ENCODE measurements at regions not wholly inside any gene's neighbourhood (a gene's known extent, or its start where the extent isn't known, plus 50 kb on each side); places are given as distances from the start of the nearest gene placed in this dataset.

DNA sequence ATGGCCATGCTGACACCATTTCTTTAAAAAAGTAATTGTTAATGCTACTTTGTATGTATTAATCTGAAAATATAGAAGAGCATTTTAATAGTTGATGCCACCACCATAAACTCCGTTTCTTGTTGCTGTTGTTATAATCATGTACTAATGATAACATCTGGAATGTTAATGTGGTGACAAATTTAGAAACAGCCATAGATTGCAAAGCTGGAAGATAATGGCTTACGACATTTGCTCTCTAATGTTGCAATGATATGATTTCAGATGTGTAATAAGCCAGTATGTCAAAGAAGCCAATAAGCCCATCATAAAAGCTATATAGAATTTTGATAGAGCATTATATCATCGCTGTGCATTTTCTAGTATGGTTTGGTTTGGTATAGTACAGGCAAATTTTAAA, 579.4 kb upstream of the ZFP42 start:
- TF ChIP-seq ZBTB7A (IDR thresholded peaks at IDR 0.05; ENCODE audit: low read depth): no peak
- TF ChIP-seq YY1 (IDR thresholded peaks at IDR 0.05; ENCODE audit: low read depth): no peak
- TF ChIP-seq, protein P1, sequence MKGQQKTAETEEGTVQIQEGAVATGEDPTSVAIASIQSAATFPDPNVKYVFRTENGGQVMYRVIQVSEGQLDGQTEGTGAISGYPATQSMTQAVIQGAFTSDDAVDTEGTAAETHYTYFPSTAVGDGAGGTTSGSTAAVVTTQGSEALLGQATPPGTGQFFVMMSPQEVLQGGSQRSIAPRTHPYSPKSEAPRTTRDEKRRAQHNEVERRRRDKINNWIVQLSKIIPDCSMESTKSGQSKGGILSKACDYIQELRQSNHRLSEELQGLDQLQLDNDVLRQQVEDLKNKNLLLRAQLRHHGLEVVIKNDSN (IDR thresholded peaks at IDR 0.05): no peak

DNA sequence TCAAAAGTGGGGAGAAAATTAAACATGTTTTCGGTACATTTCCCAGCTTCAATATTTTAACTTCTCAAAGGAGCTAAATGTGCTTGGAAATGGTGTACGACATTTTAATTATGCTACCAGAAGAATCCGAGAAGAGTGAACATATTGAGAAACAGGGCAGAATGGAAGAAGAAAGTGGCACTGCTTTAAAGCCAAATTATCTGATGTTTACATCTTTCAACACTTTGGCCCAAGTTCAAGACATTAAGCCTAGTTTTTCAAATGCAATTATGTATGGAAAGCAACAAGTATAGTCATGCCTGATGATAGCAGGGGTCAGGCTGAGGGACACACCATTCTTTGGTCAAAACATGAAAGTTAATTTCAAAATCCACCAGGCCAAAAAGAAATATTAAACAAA, 577.9 kb upstream of the ZFP42 start:
- TF ChIP-seq FOXM1 (IDR thresholded peaks at IDR 0.05; ENCODE audit: borderline replicate concordance, low read depth) (no peak), YY1 (IDR thresholded peaks at IDR 0.05; ENCODE audit: low read depth) (no peak), EP300 (IDR thresholded peaks at IDR 0.05; ENCODE audit: borderline replicate concordance) (no peak), CREB1 (IDR thresholded peaks at IDR 0.05; ENCODE audit: low read depth) (no peak), NFIC (IDR thresholded peaks at IDR 0.05) (no peak), RAD21 (IDR thresholded peaks at IDR 0.05; ENCODE audit: low read depth) (no peak), CEBPB (IDR thresholded peaks at IDR 0.05) (no peak), TEAD4 (IDR thresholded peaks at IDR 0.05) (no peak), TAF1 (IDR thresholded peaks at IDR 0.05; ENCODE audit: low read depth) (no peak)
- TF ChIP-seq, protein P1 (IDR thresholded peaks at IDR 0.05): no peak

DNA sequence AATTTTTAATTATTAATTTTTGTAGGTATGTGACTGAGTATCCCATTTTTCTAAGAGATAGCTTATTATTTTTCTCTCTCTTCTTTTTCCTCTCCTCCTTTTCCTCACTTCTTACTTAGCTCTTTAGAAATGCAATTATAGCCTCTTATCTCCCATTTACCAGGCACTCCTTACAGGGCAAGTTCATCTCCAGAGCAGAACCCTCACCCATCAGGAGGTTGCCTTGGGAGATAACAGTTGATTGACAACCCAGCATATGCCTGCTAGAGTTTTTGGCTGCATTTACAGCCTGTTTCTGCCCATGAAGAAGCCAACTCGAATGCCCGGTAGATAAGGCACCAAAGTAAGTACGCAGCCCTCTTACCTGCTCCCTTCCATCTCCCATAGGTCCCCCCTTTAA, 572.9 kb upstream of the ZFP42 start:
- no peak for TF ChIP-seq EGR1 (IDR thresholded peaks at IDR 0.05)
- TF ChIP-seq ZBTB7A (IDR thresholded peaks at IDR 0.05; ENCODE audit: low read depth): no peak
- TF ChIP-seq, protein P1 (IDR thresholded peaks at IDR 0.05): no peak
- TF ChIP-seq FOXM1 (IDR thresholded peaks at IDR 0.05; ENCODE audit: borderline replicate concordance, low read depth): no peak
- TF ChIP-seq, protein P2, sequence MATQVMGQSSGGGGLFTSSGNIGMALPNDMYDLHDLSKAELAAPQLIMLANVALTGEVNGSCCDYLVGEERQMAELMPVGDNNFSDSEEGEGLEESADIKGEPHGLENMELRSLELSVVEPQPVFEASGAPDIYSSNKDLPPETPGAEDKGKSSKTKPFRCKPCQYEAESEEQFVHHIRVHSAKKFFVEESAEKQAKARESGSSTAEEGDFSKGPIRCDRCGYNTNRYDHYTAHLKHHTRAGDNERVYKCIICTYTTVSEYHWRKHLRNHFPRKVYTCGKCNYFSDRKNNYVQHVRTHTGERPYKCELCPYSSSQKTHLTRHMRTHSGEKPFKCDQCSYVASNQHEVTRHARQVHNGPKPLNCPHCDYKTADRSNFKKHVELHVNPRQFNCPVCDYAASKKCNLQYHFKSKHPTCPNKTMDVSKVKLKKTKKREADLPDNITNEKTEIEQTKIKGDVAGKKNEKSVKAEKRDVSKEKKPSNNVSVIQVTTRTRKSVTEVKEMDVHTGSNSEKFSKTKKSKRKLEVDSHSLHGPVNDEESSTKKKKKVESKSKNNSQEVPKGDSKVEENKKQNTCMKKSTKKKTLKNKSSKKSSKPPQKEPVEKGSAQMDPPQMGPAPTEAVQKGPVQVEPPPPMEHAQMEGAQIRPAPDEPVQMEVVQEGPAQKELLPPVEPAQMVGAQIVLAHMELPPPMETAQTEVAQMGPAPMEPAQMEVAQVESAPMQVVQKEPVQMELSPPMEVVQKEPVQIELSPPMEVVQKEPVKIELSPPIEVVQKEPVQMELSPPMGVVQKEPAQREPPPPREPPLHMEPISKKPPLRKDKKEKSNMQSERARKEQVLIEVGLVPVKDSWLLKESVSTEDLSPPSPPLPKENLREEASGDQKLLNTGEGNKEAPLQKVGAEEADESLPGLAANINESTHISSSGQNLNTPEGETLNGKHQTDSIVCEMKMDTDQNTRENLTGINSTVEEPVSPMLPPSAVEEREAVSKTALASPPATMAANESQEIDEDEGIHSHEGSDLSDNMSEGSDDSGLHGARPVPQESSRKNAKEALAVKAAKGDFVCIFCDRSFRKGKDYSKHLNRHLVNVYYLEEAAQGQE (IDR thresholded peaks at IDR 0.05; ENCODE audit: low read depth): no peak
- TF ChIP-seq CEBPB (IDR thresholded peaks at IDR 0.05): no peak
- no peak for TF ChIP-seq NFIC (IDR thresholded peaks at IDR 0.05)
- no peak for TF ChIP-seq YY1 (IDR thresholded peaks at IDR 0.05; ENCODE audit: low read depth)
- TF ChIP-seq, protein P3, sequence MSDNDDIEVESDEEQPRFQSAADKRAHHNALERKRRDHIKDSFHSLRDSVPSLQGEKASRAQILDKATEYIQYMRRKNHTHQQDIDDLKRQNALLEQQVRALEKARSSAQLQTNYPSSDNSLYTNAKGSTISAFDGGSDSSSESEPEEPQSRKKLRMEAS (IDR thresholded peaks at IDR 0.05): no peak
- TF ChIP-seq RAD21 (IDR thresholded peaks at IDR 0.05; ENCODE audit: low read depth): no peak
- TF ChIP-seq TCF12 (IDR thresholded peaks at IDR 0.05; ENCODE audit: low read depth): no peak
- no peak for TF ChIP-seq TEAD4 (IDR thresholded peaks at IDR 0.05)
- TF ChIP-seq TAF1 (IDR thresholded peaks at IDR 0.05; ENCODE audit: low read depth): no peak

DNA sequence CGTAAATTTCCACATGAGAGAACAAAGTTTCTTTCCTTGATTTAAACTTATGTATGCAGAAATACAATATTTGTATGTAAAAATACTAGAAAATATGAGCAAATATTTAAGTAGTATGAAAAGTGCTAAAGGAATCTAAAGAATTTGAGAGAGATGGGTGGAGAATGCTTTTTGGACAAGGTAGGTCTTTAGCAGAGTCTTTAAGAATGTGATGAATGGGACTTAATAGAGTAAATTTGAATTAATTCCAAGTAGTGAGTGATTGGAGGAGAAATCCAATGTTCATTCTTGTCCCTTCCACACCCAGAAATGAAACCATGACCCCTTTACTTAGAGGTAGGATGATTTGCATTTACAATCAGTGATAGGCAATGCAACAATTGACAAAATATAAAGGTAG, 570.9 kb upstream of the ZFP42 start:
- TF ChIP-seq FOXM1 (IDR thresholded peaks at IDR 0.05; ENCODE audit: borderline replicate concordance, low read depth) (no peak), TCF12 (IDR thresholded peaks at IDR 0.05; ENCODE audit: low read depth) (no peak)
- TF ChIP-seq, protein P1 (IDR thresholded peaks at IDR 0.05): no peak

DNA sequence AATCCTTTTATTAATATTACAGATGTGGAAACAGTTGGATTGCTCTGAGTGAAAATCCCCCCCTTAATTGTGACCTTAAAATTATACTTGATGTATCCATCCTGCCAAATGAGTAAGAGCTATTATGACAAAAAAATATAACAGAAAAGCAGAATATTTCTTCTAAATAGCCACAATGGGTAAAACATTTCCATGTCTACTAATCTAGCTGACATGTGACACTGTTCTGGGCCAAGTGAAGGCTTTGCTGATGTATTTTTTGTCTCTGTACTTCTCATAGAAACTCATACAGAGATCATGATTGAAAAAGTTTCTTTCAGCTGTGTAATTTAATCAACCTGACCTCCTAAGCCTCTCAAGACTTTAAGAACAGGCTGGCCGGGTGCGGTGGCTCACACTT, 569.1 kb upstream of the ZFP42 start:
- no peak for TF ChIP-seq EGR1 (IDR thresholded peaks at IDR 0.05)
- TF ChIP-seq, protein P1 (IDR thresholded peaks at IDR 0.05): no peak
- TF ChIP-seq, protein P3 (IDR thresholded peaks at IDR 0.05): no peak
- TF ChIP-seq ZBTB7A (IDR thresholded peaks at IDR 0.05; ENCODE audit: low read depth): no peak
- TF ChIP-seq CEBPB (IDR thresholded peaks at IDR 0.05): no peak
- no peak for TF ChIP-seq CREB1 (IDR thresholded peaks at IDR 0.05; ENCODE audit: low read depth)
- no peak for TF ChIP-seq FOXM1 (IDR thresholded peaks at IDR 0.05; ENCODE audit: borderline replicate concordance, low read depth)
- no peak for TF ChIP-seq NFIC (IDR thresholded peaks at IDR 0.05)
- TF ChIP-seq, protein P2 (IDR thresholded peaks at IDR 0.05; ENCODE audit: low read depth): no peak
- TF ChIP-seq TCF12 (IDR thresholded peaks at IDR 0.05; ENCODE audit: low read depth): no peak
- no peak for TF ChIP-seq TEAD4 (IDR thresholded peaks at IDR 0.05)
- no peak for TF ChIP-seq RAD21 (IDR thresholded peaks at IDR 0.05; ENCODE audit: low read depth)
- TF ChIP-seq YY1 (IDR thresholded peaks at IDR 0.05; ENCODE audit: low read depth): no peak
- TF ChIP-seq EP300 (IDR thresholded peaks at IDR 0.05; ENCODE audit: borderline replicate concordance): no peak
- no peak for TF ChIP-seq TAF1 (IDR thresholded peaks at IDR 0.05; ENCODE audit: low read depth)

All from Ishikawa (cell line).